OCI-M2 (cell line): ENCODE measurements at regions not wholly inside any gene's neighbourhood (a gene's known extent, or its start where the extent isn't known, plus 50 kb on each side); places are given as distances from the start of the nearest gene placed in this dataset.
"Not testable (repeated sequence)": the region's sequence is repeated elsewhere in the genome, so short reads cannot be mapped to it uniquely, and the experiment has no call there.

Source experiments
- DNase-seq: peaks from one replicate; lab custom pipeline; 2025; ENCODE audit not compliant: unreplicated experiment; lab: John Stamatoyannopoulos, UW

GRCh38 chr2:83014462-83014861, 1444.6 kb downstream of the SUCLG1 start:
- no peak for DNase-seq

GRCh38 chr2:83006961-83007360, 1452.1 kb downstream of the SUCLG1 start:
- DNase-seq = no peak

GRCh38 chr2:83003555-83003954, 1455.5 kb downstream of the SUCLG1 start:
- DNase-seq = no peak

- no peak for DNase-seq
Measured at GRCh38 chr2:83002706-83003105, 1456.4 kb downstream of the SUCLG1 start.

GRCh38 chr2:82998781-82999180, 1460.3 kb downstream of the SUCLG1 start:
- DNase-seq = no peak

GRCh38 chr2:82996217-82996616, 1462.9 kb downstream of the SUCLG1 start:
- DNase-seq = no peak

- DNase-seq = no peak
Measured at GRCh38 chr2:82994151-82994550, 1464.9 kb downstream of the SUCLG1 start.

- no peak for DNase-seq
Measured at GRCh38 chr2:82993609-82994008, 1465.5 kb downstream of the SUCLG1 start.

GRCh38 chr2:82992968-82993367, 1466.1 kb downstream of the SUCLG1 start:
- no peak for DNase-seq

GRCh38 chr2:82987706-82988105, 1471.4 kb downstream of the SUCLG1 start:
- DNase-seq = not testable (repeated sequence)

- no peak for DNase-seq
Measured at GRCh38 chr2:82986899-82987298, 1472.2 kb downstream of the SUCLG1 start.

GRCh38 chr2:82985572-82986197, 1473.4 kb downstream of the SUCLG1 start:
- no peak for DNase-seq

GRCh38 chr2:82968358-82968757, 1490.7 kb downstream of the SUCLG1 start:
- no peak for DNase-seq

- DNase-seq = no peak
Measured at GRCh38 chr2:82964341-82964740, 1494.7 kb downstream of the SUCLG1 start.

GRCh38 chr2:82959727-82960126, 1499.4 kb downstream of the SUCLG1 start:
- no peak for DNase-seq

- no peak for DNase-seq
Measured at GRCh38 chr2:82954868-82955267, 1504.2 kb downstream of the SUCLG1 start.

GRCh38 chr2:82939211-82939610, 1519.9 kb downstream of the SUCLG1 start:
- DNase-seq = no peak

GRCh38 chr2:82938321-82938845, 1520.7 kb downstream of the SUCLG1 start:
- DNase-seq = not testable (repeated sequence)

GRCh38 chr2:82913566-82913965, 1545.5 kb downstream of the SUCLG1 start:
- DNase-seq = no peak

GRCh38 chr2:82896117-82896516, 1563.0 kb downstream of the SUCLG1 start:
- DNase-seq = no peak

GRCh38 chr2:82893190-82893589, 1565.9 kb downstream of the SUCLG1 start:
- DNase-seq = no peak

- DNase-seq = no peak
Measured at GRCh38 chr2:82879803-82880202, 1579.3 kb downstream of the SUCLG1 start.

GRCh38 chr2:82875858-82876257, 1583.2 kb downstream of the SUCLG1 start:
- peak; percentile 25 for DNase-seq
